ENCODE measurements at regions not wholly inside any gene's neighbourhood (a gene's known extent, or its start where the extent isn't known, plus 50 kb on each side); places are given as distances from the start of the nearest gene placed in this dataset.

GRCh38 chr18:38464024-38464423 is 898.4 kb upstream of the CELF4 start:
- no peak for DNase-seq

DNA sequence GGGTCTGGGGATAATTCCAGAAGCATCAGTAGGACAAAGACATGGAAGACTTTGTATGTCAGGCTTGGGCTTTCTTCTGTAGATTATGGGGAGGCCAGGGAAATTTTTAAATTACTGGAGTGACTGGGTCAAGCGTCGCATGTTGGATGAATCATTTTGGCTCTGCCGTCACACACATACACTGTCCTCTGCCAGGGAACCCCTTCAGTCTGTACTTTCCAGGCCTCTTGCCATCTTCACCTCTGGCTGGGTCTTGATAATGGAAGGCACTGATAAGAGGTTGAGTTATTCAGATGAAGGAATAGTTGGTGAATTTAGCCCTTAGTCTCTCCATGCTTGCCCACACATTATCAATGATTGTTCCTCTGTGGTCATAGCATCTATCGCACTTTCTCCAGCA is 895.1 kb upstream of the CELF4 start:
- no peak for DNase-seq

DNA sequence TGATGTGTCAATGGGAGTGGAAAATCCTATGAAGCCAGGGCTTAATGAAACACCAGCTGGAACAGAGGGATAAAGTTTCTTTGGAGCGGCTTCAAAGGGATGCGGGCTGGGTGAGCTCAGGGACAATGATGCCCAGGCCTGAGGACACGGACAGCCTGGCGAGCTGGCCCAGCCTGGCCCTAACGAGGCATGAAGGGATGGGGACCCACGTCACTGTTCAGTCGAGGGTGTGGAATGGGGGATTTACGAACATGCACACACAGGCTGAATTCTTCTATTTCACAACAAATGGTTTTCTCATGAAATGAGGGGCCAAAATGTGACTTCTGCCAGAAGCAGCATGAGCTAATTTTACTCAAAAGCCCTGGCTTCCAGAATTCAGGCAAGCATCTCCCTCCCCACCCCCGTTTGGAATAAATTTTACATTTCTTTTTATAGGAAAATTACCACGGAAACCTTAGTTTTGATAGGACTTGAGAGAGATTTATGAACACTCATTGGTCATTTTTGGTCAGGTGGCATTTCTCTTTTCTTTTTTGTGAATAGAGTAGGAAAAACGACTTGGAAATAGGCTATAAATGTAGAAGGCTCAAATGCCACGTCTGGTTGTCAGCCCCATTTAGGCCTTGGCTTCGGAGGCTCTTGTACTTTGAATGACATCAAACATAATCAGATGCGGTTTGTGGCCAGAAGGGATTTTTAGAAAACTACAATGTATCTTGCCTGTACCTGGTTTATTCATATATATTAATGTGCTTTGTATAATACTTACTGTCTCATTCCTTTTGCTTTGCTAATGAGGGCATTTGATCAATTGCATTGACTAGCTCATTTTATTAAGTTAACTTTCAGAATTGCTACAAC is 893.8 kb upstream of the CELF4 start:
- DNase-seq, result no peak

GRCh38 chr18:38458698-38459097 is 893.1 kb upstream of the CELF4 start:
- no peak for DNase-seq

DNA sequence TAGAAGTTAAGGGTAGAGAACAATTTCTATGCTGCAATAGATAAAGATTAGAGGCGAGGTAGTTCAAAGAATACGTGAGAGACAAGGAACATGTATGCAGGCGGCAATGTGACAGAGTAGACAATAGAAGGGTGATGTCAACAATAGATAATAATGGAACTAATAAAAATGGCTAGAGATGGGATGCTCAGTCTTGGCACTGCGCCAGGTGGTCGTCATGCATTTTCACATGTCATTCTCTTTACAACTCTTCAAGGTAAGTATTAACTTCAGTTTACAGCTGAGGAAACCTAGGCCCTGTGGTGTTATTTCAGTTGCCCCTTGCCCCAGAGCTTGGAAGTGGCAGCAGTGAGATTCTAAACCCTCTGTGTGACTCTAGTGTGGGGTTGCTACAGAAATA is 890.7 kb upstream of the CELF4 start:
- no peak for DNase-seq

DNA sequence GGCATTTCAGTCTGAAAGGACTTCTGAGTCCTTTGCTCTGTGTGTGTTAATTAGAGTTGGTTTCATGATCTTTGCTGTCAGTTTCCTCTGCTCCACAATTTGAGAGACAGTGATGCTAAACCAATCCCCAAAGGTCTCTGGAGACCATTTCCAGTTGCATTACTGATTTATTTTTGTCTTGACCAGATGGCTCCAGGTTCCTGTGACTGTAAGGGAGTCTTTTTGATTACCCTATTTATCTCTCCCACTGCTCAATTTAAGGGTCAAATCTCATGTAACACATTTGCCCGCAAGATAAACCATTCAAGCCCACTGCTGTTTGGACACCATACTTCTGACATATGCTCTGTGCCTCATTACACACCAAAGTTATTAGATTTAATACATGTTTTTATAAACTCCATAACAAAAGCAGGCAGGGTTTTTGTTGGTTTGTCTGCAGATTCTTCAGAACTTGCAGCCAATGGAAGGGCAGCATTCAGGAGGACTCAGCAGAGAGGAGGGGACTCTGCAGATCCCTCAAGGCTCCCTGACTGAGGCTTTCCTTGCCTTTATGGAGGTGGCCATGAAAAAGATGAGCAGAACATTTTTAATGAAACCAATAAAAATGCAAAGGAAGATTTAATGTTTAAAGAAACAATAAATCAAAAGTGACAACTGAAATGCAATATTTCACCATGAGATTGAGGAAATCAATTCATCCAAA is 889.3 kb upstream of the CELF4 start:
- DNase-seq, result no peak

DNA sequence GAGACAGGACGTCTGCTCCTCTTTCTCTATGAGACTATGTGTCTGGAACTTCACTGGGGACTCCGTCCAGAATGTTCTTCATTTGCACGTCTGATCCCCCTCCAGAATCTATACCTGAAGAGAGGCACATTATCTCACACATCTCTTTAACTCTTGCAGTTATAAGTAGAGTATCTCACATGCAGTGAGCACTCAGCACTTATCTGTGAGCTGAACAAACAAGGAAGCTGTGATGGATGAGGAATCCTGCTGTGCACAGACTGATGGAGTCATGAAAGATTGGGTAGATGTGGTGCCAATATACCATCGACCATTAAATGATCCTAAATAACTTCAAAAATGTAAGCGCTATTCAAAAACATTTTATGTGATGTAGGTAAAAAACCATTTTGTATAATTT is 888.3 kb upstream of the CELF4 start:
- no peak for DNase-seq

DNA sequence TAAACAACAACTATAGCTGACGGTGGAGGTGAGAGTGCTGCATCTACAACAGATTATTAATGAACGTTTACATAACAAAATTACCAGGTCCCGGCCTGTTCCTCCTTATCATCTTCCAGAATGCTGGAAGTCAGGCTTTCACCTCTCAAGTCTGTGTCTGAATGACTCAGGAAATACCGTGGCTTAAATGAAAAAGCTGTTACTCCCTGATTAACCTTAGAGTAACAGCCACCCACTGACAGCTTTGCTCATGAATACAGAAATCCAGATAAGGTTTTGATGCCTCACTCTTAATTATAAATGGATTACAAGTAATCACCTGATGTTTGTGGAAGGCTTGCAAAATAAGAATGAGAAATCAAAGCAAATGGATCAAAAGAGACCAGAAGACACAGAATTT is 885.3 kb upstream of the CELF4 start:
- DNase-seq, result no peak

DNA sequence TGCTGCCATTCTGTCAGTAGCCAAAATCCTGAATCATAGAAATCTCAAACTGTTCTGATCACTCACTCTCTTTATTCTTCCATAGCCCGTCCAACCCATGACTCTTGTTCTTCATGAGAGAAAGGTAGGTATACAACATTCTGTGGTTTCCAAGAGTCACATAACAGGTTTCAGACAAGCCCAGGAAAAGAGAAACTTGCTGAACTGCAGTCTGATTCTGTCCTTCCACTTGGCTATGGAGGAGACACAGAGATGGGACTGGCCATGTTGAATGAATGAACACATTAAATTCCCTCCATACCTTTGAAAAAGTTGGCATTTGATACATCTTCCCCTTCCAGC is 880.2 kb upstream of the CELF4 start:
- DNase-seq, result no peak

- no peak for DNase-seq
Measured at GRCh38 chr18:38444971-38445803, 879.6 kb upstream of the CELF4 start.

- no peak for DNase-seq
Measured at GRCh38 chr18:38427736-38428135, 862.1 kb upstream of the CELF4 start.

- no peak for DNase-seq
Measured at GRCh38 chr18:38427234-38427633, 861.6 kb upstream of the CELF4 start.

DNA sequence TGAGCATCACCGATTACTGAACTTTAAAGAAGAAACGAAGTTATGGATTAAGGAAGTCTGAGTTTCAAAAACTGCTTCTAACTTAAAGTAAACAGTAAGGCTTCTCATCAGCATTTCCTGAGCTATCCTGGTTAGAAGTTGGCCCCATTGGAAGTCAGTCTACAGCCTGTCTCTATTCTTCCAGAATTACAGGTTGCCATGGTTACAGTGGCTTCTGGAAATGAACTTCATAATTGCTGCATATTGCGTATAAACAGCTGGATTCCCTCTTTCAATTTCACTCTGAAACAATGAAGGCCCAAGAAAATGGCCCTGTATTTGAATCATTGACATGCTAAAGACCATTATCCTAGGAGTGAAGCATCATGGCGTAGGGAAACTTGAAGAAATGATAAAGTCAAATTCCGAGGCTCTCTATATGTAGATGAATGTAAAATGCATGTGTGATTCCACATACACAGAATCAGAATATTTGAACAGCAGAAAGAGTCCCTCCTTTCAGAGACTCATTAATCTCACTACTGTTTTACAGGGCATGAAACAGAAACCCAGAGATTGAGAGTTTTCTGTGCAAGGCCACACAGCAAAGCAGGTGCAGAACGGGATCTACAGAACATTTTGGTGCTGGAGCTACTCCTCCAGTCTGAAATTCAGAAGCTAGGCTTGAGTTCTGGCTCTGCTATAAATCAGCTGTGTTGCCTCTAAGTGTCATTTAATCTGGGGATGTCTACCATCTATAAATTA is 856.4 kb upstream of the CELF4 start:
- no peak for DNase-seq

DNA sequence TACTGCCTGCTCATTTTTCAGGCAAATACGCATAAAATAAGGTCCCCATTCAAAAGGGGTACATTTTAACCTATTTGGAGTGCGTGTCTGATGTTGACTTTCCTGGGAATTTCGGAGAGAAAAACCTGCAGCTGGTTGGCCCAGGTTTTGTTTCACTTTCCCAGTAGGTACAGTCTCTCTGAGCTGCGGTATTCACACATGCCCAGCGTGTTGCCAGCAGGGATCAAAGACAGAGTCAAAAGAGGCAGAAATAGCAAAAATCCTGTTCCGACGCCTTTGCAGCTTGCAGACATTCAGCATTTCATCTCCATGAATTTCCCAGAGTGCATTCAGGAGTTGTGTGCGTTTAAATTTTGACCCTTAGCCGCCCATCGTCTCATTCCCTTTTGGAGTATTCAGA is 855.4 kb upstream of the CELF4 start:
- DNase-seq, result no peak

DNA sequence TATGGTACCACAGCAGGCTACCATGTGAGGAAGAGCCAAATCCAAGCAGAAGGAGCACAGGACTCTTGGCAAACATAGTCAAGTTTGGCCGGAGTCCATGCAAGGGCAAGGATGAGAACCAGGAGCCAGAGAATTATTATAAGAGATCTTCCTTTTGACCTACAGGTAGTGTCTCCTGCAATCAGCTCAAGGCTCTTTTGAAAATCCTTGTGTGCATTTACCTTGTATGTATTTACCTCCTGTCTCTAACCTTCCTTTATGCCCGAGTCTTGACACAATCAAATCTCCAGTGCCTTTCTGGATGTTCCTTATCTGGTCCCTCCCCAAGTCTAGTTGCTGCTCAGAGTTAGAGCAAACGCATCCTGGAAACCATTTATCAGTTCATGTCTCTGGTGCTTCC is 855.0 kb upstream of the CELF4 start:
- DNase-seq, result no peak

DNA sequence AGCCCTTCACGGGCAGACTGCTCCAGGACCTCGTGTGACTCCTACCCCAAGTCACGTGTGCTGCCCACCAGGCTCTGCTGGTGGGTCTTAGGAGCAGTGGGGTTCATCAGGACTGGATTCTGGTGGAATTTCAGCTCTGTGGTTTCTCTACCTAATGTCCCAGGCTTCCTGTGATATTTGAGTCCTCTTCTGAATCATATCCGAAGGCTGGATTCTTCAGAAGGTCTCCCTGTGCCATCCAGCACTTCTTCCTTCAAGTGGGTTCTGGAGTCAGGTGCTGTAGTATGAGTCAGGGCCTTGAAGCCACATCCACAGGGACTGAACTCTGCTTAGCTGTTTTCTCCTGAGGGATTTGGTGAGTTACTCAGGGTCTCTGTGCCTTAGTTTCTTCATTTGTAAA is 850.2 kb upstream of the CELF4 start:
- no peak for DNase-seq

- DNase-seq, result no peak
Measured at GRCh38 chr18:38413193-38413592, 847.6 kb upstream of the CELF4 start.

- no peak for DNase-seq
Measured at GRCh38 chr18:38406607-38407006, 841.0 kb upstream of the CELF4 start.

GRCh38 chr18:38402509-38402908 is 836.9 kb upstream of the CELF4 start:
- no peak for DNase-seq

DNA sequence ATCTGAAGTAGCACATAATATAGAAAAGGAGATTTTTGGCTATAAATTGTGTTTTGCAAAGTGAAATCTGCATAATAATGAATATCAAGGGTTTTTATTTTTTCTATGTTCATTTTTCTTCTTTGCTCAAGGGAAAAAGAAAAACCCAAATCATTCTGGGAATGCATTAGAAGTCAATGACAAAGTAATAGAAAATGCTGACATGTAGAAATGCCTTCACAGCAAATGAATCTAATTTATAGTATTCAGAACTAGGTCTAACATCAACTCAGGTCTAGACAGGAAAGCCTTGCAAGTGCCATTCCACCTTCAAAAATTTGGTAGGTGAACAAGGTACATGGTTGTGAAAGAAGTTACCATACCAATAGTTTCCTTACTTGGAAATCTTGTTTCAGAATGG is 831.5 kb upstream of the CELF4 start:
- DNase-seq, result no peak

GRCh38 chr18:38386146-38386545 is 820.5 kb upstream of the CELF4 start:
- DNase-seq, result no peak

GRCh38 chr18:38369772-38370690 is 804.4 kb upstream of the CELF4 start:
- DNase-seq, result no peak

Measured in cerebellar nuclear complex (tissue), 1 donor.